Fibroblast of lung (primary cell): ENCODE measurements at regions not wholly inside any gene's neighbourhood (a gene's known extent, or its start where the extent isn't known, plus 50 kb on each side); places are given as distances from the start of the nearest gene placed in this dataset.

Experiments used
- EZH2 ChIP-seq: IDR thresholded peaks from 2 replicates; pipeline ENCODE4 v1.5.1; 2012; ENCODE audit warnings: low read length, control low read depth, mild to moderate bottlenecking; ENCODE audit errors: missing control alignments
- TF ChIP-seq, protein P1 (sequence below), 2 donors: IDR thresholded peaks in 1 of 2; conservative IDR thresholded peaks in 1 of 2; 1 replicate in 1 of 2; 2 replicates in 1 of 2; pipeline ENCODE4 v1.5.1; 2011 to 2012; ENCODE audit warnings: low read length in 2 of 2, control low read depth in 1 of 2, inconsistent platforms in 1 of 2, low read depth in 1 of 2, mild to moderate bottlenecking in 1 of 2

- TF ChIP-seq, protein P1, sequence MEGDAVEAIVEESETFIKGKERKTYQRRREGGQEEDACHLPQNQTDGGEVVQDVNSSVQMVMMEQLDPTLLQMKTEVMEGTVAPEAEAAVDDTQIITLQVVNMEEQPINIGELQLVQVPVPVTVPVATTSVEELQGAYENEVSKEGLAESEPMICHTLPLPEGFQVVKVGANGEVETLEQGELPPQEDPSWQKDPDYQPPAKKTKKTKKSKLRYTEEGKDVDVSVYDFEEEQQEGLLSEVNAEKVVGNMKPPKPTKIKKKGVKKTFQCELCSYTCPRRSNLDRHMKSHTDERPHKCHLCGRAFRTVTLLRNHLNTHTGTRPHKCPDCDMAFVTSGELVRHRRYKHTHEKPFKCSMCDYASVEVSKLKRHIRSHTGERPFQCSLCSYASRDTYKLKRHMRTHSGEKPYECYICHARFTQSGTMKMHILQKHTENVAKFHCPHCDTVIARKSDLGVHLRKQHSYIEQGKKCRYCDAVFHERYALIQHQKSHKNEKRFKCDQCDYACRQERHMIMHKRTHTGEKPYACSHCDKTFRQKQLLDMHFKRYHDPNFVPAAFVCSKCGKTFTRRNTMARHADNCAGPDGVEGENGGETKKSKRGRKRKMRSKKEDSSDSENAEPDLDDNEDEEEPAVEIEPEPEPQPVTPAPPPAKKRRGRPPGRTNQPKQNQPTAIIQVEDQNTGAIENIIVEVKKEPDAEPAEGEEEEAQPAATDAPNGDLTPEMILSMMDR (conservative IDR thresholded peaks at IDR 0.05 in 1 of 2, IDR thresholded peaks at IDR 0.05 in 1 of 2; ENCODE audit: low read depth in 1 of 2, low read length in 2 of 2), result no peak
- no peak for TF ChIP-seq EZH2
These were observed 101.3 kb upstream of the P2RY1 start for GRCh38 chr3:152733584-152734119.
